Prostate gland (tissue), 2 donors: ENCODE measurements at regions not wholly inside any gene's neighbourhood (a gene's known extent, or its start where the extent isn't known, plus 50 kb on each side); places are given as distances from the start of the nearest gene placed in this dataset.

ENCODE experiments used
- DNase-seq: peaks from one replicate; pipeline ENCODE4 v3.0.0-alpha.2; 2019; ENCODE audit warnings: low spot score
- H3K27ac ChIP-seq, 2 donors: fragments of 200-600 bp; sonication (generic); 2 replicates each; pipeline ENCODE4 v1.5.1; 2017 to 2019
- H3K27me3 ChIP-seq: fragments of 200-600 bp; sonication (generic); replicated peaks from 2 replicates; pipeline ENCODE4 v1.5.1; 2019; ENCODE audit not compliant: insufficient read depth
- H3K36me3 ChIP-seq, 2 donors: fragments of 200-600 bp; sonication (generic); 1 replicate in 1 of 2; 2 replicates in 1 of 2; pipeline versions ENCODE4 v1.5.1 to v1.8.1; 2017 to 2019
- H3K4me1 ChIP-seq: fragments of 200-600 bp; sonication (generic); replicated peaks from 2 replicates; pipeline ENCODE4 v1.5.1; 2019
- H3K4me3 ChIP-seq, 2 donors: fragments of 200-600 bp; sonication (generic); 2 replicates each; pipeline ENCODE4 v1.5.1; 2017 to 2019
- H3K9me3 ChIP-seq: fragments of 200-600 bp; sonication (generic); 2 replicates; pipeline ENCODE4 v1.5.1; 2017
- POLR2A ChIP-seq: fragments of 450-650 bp; IDR thresholded peaks from one replicate; pipeline ENCODE4 v1.6.1; 2016; ENCODE audit warnings: antibody characterized with exemption, mild to moderate bottlenecking
- POLR2AphosphoS5 ChIP-seq: sonication (generic); formaldehyde crosslinking; IDR thresholded peaks from one replicate; pipeline ENCODE4 v1.6.1; 2017; ENCODE audit warnings: antibody characterized with exemption
- WGBS: methylation state at CpG from one replicate; pipeline ENCODE4 v1.1.5; 2018; 5-methylcytosine and 5-hydroxymethylcytosine counted together
- intact Hi-C: fragments of 100-400 bp; cut with DNase I; formaldehyde crosslinking; loops from one replicate; pipeline ENCODE4 v1.14.2; 2022
- TF ChIP-seq, protein P1 (sequence below), 4 experiments: fragments of 200-600 bp in 2 of 4; fragments of 450-650 bp in 2 of 4; sonication (generic) in 2 of 4; IDR thresholded peaks; 1 replicate in 3 of 4; 2 replicates in 1 of 4; pipeline ENCODE4 v1.5.1; 2016 to 2019; ENCODE audit warnings: antibody characterized with exemption in 4 of 4, mild to moderate bottlenecking in 2 of 4, moderate library complexity in 2 of 4

DNA sequence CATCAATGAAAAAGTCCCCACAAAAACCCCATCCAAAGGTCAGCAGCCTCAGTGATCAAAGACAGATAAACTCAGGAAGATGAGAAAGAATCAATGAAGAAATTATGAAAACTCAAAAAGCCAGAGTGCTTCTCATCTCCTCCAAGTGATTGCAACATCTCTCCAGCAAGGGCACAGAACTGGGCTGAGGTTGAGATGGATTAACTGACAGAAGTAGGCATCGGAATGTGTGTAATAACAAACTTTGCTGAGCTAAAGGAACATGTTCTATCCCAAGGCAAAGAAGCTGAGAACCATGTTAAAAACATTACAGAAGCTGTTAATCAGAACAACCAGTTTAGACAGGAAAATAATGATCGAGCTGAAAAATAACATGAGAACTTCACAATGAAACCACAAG is 442.8 kb upstream of the SYT4 start:
- no peak for TF ChIP-seq POLR2A
- TF ChIP-seq, protein P1, sequence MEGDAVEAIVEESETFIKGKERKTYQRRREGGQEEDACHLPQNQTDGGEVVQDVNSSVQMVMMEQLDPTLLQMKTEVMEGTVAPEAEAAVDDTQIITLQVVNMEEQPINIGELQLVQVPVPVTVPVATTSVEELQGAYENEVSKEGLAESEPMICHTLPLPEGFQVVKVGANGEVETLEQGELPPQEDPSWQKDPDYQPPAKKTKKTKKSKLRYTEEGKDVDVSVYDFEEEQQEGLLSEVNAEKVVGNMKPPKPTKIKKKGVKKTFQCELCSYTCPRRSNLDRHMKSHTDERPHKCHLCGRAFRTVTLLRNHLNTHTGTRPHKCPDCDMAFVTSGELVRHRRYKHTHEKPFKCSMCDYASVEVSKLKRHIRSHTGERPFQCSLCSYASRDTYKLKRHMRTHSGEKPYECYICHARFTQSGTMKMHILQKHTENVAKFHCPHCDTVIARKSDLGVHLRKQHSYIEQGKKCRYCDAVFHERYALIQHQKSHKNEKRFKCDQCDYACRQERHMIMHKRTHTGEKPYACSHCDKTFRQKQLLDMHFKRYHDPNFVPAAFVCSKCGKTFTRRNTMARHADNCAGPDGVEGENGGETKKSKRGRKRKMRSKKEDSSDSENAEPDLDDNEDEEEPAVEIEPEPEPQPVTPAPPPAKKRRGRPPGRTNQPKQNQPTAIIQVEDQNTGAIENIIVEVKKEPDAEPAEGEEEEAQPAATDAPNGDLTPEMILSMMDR (IDR thresholded peaks at IDR 0.05) = no peak
- no peak for TF ChIP-seq POLR2AphosphoS5
- no peaks in the 10 kb centered on the region for H3K9me3 ChIP-seq
- 85% methylated on average over 2 of the region's 2 CpGs for WGBS
- intact Hi-C loops = no loop called here
- no peak for DNase-seq
- H3K27ac ChIP-seq = no peak overlapping the region
- H3K27me3 ChIP-seq = no peaks in the 10 kb centered on the region
- no peaks in the 10 kb centered on the region for H3K4me1 ChIP-seq
- H3K36me3 ChIP-seq = no peaks in the 10 kb centered on the region
- no peak overlapping the region for H3K4me3 ChIP-seq

DNA sequence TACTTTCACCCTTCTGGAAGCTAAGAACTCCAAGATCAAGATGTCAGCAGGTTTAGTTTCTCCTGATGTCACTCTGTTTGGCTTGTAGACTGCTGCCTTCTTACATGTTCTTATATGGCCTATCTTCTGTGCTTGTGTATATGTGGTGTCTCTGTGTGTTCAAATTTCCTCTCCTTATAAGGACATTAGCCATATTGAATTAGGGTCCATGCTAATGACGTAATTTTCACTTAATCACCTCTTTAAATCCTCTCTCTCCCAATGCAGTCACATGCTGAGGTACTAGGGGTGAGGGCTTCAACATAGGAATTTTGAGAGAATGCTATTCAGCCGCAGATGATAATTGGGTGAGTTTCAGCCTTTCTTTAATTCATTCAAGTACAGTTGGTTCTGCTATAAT is 458.3 kb upstream of the SYT4 start:
- no peak overlapping the region for H3K27ac ChIP-seq
- H3K9me3 ChIP-seq = no peaks in the 10 kb centered on the region
- H3K27me3 ChIP-seq = no peaks in the 10 kb centered on the region
- no peak overlapping the region for H3K4me3 ChIP-seq
- no peak for DNase-seq
- no peaks in the 10 kb centered on the region for H3K4me1 ChIP-seq
- intact Hi-C loops = no loop called here
- TF ChIP-seq POLR2A = no peak
- TF ChIP-seq, protein P1 (IDR thresholded peaks at IDR 0.05) = no peak
- TF ChIP-seq POLR2AphosphoS5 = no peak
- H3K36me3 ChIP-seq = no peaks in the 10 kb centered on the region
- WGBS = 74% methylated on average over 2 of the region's 2 CpGs

DNA sequence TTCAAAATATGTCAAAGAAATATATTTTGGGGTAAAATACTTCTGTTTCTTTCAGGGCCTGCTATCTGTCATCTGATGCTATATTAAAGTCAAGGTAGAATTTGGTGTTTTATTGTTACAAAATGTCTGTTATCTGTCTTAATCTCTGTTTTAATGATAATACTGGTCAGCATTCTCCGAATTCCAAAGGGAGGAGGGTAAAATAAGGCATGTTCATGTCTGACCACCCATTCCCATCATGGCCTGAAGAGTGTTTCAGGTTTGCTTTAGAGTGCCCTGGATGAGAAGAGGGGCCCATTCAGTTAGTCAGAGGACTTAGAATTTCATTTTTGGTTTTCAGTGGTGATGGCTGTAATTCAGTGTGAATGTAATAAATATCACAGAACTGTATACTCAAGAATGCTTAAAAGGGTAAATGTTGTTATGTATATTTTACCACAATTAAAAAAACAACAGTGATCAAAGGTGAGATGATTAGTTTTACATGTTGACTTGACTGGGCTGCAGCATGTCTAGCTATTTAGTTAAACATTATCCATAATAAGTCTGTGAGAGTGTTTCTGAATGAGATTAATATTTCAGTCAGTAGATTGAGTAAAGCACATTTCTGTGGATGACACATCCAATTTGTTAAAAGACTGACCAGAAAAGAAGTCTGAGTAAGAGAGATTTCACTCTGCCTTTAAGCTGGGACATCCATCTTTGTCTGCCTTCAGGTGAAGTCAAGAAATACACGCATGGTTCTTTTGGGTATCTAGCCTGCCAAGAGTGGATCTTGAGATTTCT is 467.9 kb upstream of the SYT4 start:
- H3K4me1 ChIP-seq = no peaks in the 10 kb centered on the region
- no peaks in the 10 kb centered on the region for H3K36me3 ChIP-seq
- no peak for DNase-seq
- WGBS = 86% methylated on average over 2 of the region's 2 CpGs
- intact Hi-C loops = no loop called here
- no peaks in the 10 kb centered on the region for H3K27me3 ChIP-seq
- H3K4me3 ChIP-seq = no peak overlapping the region
- H3K27ac ChIP-seq = no peak overlapping the region
- TF ChIP-seq POLR2A = no peak
- TF ChIP-seq POLR2AphosphoS5 = no peak
- TF ChIP-seq, protein P1 (IDR thresholded peaks at IDR 0.05) = no peak
- H3K9me3 ChIP-seq = no peaks in the 10 kb centered on the region

DNA sequence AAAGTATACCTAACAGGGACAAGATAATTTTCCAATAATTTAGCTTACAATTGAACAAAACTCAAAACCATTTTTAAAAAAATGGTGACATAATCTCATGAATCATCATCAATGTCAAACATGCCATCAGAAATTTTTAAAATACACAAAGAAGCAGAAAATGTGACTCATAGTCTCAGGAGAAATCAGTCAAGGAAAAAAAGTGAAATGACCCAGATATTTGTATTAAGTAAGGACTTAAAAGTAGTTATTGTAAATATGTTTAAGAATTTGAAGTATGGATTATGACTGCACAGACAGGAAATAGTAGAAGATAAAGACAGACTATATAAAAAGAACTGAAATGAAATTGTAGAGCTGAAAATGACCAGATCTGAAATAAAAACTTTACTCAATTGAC is 473.9 kb upstream of the SYT4 start:
- H3K36me3 ChIP-seq = no peaks in the 10 kb centered on the region
- intact Hi-C loops = no loop called here
- H3K27ac ChIP-seq = no peak overlapping the region
- no peaks in the 10 kb centered on the region for H3K9me3 ChIP-seq
- no peak for TF ChIP-seq POLR2A
- no peak for TF ChIP-seq POLR2AphosphoS5
- TF ChIP-seq, protein P1 (IDR thresholded peaks at IDR 0.05) = no peak
- no peaks in the 10 kb centered on the region for H3K4me1 ChIP-seq
- no peak overlapping the region for H3K4me3 ChIP-seq
- no peak for DNase-seq
- H3K27me3 ChIP-seq = no peaks in the 10 kb centered on the region

DNA sequence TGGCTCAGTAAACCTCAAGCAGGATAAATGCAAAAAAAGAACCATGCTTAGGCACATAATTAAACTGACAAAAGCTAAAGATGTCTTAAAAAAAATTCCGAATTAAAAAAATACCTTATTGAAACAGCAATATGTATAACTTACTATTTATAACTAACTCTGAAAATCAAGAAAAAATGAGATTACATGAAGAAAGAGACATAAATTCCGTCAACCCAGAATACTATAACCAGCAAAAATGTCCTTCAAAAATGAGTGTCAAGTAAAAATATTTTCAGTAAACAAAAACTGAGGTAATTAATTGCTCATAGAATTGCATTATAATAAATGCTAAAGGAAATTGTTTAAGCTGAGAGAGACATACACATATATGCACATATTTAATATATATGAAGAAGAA is 474.5 kb upstream of the SYT4 start:
- Histone ChIP-seq H3K27me3 (no peaks in the 10 kb centered on the region), H3K4me3 (no peak overlapping the region), H3K36me3 (no peaks in the 10 kb centered on the region), H3K27ac (no peak overlapping the region), H3K9me3 (no peaks in the 10 kb centered on the region), H3K4me1 (no peaks in the 10 kb centered on the region)
- WGBS = 71% methylated on average over 2 of the region's 2 CpGs
- intact Hi-C loops = no loop called here
- no peak for TF ChIP-seq POLR2AphosphoS5
- TF ChIP-seq, protein P1 (IDR thresholded peaks at IDR 0.05) = no peak
- no peak for TF ChIP-seq POLR2A
- DNase-seq = no peak
